D341Med (cell line): ENCODE measurements at regions not wholly inside any gene's neighbourhood (a gene's known extent, or its start where the extent isn't known, plus 50 kb on each side); places are given as distances from the start of the nearest gene placed in this dataset.
"Not testable (repeated sequence)": the region's sequence is repeated elsewhere in the genome, so short reads cannot be mapped to it uniquely, and the experiment has no call there.

Experiments used
- DNase-seq: peaks from one replicate; pipeline ENCODE4 v3.0.0; 2012; ENCODE audit warnings: low spot score

DNA sequence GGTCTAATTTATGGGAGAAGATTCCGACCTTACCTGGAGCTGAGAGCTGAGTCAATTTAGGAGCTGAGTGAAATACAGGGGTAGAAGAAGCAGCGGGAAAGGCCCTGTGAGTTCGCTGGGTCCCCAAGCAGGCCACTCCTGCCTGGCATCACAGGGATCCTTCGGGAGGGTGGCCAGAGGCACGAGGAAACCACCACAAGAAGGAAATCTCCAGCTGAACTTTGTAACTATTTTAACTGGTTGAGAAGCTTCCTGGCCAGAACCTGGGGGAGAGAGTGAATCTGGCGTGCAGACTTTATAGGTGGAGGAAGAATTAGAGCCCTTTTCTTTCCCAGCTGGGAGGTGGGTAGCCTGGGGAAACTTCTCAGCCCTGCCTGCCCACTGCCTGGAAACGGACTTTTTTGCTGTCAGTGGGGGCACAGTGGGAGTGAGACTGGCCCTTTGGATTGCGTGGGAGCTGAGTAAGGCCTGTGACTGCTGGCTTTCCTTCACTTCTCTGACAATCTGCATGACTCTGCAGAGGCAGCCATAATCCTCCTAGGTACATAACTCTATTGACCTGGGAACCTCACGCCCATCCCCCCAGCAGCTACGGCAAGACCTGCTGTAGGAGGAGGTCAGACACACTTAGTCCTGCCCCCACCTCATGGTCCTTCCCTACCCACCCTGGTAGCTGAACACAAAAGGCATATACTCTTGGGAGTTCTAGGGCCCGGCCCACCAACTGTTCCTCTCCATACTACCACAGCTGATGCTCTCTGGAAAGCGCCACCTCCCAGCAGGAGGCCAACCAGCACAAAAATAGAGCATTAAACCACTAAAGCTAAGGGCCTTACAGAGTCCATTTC lies 340.7 kb downstream of the CNTN3 start:
- DNase-seq = no peak

DNA sequence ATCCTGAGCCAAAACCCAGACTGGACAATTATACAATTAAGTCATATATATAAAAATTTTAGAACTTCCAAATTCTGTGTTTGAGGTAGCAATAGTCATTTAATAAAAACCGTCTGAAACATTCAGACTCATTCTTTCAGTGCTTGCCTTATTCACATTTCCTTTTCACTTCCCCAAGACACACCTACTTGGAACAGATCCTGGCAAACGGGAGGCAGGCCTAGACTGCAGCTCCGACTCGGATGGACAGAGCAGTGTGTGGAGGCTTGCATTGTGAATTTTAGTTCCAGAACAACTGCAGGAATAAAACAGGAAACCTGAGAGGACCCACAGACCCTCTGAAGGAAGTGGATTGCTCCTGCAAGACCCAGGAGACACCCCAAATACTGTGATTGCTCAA lies 341.4 kb downstream of the CNTN3 start:
- DNase-seq = no peak

DNA sequence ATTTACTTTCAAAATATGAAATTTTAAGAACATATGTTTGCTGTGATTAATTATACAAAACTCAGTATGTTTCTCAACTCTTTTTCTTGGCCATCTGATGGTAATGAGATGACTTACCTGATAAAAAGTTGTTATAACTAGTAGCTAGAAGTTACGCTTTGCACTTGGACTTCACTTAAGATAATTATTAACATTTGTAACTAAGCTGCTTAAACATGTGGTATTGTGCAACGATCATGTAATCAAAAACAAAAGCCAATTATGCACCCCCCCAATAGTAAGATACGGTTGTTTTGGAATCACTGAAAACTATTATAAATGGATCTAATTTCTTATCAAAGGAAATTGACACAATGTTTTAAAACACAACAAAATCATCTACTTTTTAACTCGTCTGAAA lies 342.9 kb downstream of the CNTN3 start:
- DNase-seq = no peak

GRCh38 chr3:74269689-74270088 lies 344.8 kb downstream of the CNTN3 start:
- no peak for DNase-seq

DNA sequence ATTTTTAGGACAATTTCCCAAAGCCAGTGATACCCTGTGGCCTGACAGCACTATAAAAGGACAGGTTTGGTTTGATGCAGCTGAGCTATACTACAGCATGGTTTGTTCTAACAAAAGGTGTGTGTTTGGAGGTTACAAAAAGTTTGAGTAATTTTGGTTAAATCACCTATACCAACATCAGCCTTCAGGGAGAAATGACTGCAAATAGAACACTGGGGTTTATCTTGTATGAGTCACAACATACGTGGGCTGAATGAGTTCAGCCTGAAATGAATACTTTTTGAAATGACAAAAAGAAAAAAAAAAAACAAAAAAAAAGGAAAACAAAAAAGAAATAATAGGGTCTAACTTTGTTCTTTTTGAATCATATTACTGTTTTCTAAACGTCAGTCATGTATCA lies 345.7 kb downstream of the CNTN3 start:
- DNase-seq = no peak

DNA sequence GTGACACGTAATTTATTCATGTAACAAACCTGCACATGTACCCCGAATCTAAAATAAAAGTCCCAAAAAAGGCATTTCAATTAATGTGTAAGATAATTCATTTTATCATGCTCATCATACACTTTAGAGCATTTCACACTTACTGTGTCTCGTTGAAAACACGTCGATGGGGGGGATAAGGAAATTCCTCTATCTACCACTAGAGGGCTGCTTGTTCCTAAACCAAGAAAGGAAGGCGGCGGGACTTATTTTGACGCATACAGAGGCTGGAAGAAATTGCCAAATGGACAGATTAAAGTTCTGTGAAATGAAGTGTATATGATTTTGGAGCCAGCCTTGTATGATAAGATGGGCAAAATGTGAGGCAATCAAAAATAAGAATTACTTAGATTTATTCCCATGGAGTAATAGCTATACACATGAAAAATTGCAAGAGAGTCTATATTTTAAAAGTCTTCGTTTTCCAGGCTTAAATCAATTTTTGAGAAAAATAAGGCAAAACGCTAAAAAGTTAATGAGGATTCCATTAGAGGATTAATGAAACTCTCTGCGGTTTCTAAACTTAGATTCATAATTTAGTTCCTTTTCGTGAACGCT lies 346.8 kb downstream of the CNTN3 start:
- DNase-seq = peak; percentile 55

DNA sequence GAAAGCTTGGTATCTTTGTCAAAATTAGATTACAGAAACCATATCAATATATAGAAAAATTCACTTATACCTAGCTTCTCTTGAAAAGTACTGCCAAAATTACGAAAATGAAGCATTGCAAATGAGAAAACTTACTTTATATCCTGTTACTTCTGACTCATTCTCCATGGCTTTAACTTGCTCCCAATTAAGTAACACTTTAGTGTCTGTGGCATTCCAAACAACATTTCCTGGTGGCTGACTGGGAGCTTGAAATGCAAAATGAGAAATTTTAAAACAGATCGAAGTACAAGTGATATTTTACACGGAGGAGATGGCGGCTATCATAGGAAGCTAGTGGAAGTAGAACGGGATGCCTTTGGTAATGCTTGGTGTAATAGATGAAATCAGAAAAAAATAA lies 347.3 kb downstream of the CNTN3 start:
- DNase-seq = no peak

DNA sequence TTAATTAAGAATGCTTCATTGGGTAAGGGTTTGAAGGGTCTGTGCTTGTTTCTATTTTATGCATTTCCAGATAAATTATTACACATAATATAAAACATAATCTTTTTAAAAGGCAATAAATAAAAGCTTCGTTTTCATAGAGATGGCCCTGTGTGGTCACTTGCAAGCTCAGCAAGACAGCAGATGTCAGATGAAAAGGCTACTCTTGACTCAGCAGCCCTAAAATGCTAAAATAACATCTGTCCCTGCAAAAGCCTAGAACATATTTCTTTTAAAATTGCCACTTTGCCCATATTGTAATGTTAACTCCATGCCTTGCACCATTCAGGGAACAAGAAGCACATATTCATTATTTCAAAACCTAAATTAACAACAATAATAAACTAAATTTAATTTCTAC lies 349.4 kb downstream of the CNTN3 start:
- DNase-seq = no peak

- DNase-seq = no peak
Observed at GRCh38 chr3:74263031-74263430, 351.4 kb downstream of the CNTN3 start.

- no peak for DNase-seq
Observed at GRCh38 chr3:74233091-74233490, 381.4 kb downstream of the CNTN3 start.

GRCh38 chr3:74217467-74217866 lies 397.0 kb downstream of the CNTN3 start:
- no peak for DNase-seq

DNA sequence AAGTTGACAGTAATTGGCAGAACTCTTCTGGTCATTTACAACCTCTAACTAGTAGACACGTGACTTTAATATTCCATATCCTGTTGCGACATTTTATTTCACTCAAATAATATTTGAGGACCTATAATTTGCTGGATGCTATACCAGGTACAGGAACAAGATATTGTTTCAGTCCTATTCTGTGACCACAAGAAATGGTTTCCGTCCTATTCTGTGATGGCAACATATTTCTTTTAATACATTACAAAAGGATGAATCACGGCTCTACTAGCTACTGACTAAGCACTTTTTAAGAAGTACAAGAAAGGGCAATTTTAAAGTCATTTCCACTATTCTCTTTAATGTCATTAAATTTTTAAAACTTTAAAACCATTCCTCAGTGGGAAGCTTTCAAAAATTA lies 400.2 kb downstream of the CNTN3 start:
- no peak for DNase-seq

GRCh38 chr3:74210739-74211138 lies 403.7 kb downstream of the CNTN3 start:
- no peak for DNase-seq

DNA sequence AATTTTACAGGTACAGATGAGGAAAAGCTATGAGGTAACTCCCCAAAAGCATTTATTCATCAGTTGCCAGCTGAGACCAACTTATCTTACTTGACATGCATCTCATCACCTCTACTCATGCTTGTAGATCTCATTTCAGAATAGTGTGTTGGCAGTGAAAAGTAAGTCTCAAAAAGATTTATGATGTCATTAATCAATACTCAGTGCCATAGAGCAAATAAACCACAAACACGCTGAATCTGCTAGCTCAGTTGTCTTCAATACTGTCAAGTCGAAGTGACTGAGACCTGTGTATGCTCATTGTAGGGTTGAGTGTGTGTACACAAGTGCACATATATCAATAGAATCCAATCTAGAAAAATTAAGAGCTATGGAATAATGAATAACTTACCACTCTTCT lies 413.5 kb downstream of the CNTN3 start:
- no peak for DNase-seq

- DNase-seq = not testable (repeated sequence)
Observed at GRCh38 chr3:74178664-74179063, 435.8 kb downstream of the CNTN3 start.

- no peak for DNase-seq
Observed at GRCh38 chr3:74173090-74173489, 441.4 kb downstream of the CNTN3 start.

- DNase-seq = no peak
Observed at GRCh38 chr3:74167926-74168325, 446.5 kb downstream of the CNTN3 start.

- no peak for DNase-seq
Observed at GRCh38 chr3:74165211-74165610, 449.2 kb downstream of the CNTN3 start.

DNA sequence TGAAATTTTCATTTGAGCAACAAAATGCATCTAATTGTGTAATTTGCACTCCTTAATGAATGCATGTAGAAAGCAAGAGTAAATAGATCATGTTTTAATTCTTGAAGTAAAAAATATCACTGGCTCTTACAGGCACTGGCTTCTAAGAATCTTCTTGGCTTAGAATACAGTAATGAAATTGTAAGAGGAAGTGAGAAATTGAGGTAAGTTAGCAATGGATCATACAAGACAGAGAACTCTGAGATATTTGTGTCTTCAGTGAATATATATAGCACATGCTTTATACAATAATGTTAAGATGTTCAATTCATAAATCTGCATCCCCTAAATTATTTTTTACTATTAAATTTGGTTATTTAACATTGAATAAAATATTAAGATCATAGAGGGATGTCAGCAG lies 465.0 kb downstream of the CNTN3 start:
- no peak for DNase-seq

- DNase-seq = no peak
Observed at GRCh38 chr3:74145277-74145676, 469.2 kb downstream of the CNTN3 start.

DNA sequence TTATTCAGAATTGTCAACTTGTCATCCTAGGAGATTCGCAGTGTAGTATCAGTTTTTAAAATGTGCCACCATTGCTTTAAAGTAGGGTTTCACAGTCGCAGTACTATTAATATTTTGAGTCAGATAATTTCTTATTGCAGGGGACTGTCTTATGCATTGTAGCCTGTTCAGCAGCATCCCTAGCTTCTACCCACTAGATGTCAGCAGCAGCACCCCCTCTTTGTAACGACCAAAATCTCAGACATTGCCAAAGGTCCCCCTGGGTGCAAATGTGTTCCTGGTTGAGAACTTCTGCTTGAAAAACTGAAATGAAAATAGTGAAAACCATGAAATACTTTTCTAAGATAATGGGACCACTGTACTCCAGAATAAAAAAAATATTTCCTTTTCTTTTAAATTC lies 474.8 kb downstream of the CNTN3 start:
- no peak for DNase-seq

- no peak for DNase-seq
Observed at GRCh38 chr3:74137790-74138189, 476.7 kb downstream of the CNTN3 start.

DNA sequence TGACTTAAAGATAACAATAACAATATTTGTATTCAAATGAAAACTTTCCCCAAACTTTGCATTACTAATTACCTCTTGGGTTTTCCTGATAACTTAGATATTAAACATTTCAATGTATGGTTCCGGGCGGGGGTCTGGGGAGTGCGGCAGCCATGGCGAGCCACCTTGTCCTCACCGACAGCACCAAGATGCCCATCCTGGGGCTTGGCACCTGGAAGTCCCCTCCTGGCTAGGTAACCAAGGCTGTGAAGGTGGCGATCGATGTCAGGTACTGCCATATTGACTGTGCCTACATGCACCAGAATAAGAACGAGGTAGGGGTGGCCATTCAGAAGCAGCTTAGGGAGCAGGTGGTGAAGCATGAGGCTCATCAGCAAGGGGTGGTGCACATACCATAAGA lies 478.7 kb downstream of the CNTN3 start:
- no peak for DNase-seq

- DNase-seq = no peak
Observed at GRCh38 chr3:74134831-74135230, 479.6 kb downstream of the CNTN3 start.
